GM11168 (cell line): ENCODE measurements at regions not wholly inside any gene's neighbourhood (a gene's known extent, or its start where the extent isn't known, plus 50 kb on each side); places are given as distances from the start of the nearest gene placed in this dataset.

ENCODE experiments used
- in situ Hi-C: fragments of 300-500 bp; cut with MboI; formaldehyde crosslinking; loops from one replicate; pipeline ENCODE4 v1.12.0; 2022; ENCODE audit warnings: low sequenced_read_pairs; ENCODE audit not compliant: unreplicated experiment

DNA sequence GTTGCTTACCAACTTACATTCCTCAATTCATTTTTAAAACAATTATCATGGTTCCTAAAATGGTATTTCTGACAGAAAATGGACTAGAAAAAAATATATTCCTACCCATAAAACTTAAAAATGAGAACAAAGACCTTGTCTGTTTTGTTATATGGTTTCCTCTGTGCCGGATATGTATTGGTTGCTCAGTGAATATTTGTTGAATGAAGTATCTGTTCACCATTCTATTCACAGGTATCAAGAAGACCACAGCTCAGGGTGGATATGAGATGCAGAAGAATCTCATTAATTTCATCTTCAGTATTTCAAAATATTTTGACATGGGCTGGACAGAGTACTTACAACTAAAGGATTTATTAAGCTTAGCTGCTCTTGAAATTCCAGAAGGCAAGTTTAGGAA, 58.1 kb downstream of the TUSC7 start:
- in situ Hi-C loops, result loop anchor here (25.0 kb wide), 1 partner anchor 630 kb away; no protein-coding TSS in a partner anchor

DNA sequence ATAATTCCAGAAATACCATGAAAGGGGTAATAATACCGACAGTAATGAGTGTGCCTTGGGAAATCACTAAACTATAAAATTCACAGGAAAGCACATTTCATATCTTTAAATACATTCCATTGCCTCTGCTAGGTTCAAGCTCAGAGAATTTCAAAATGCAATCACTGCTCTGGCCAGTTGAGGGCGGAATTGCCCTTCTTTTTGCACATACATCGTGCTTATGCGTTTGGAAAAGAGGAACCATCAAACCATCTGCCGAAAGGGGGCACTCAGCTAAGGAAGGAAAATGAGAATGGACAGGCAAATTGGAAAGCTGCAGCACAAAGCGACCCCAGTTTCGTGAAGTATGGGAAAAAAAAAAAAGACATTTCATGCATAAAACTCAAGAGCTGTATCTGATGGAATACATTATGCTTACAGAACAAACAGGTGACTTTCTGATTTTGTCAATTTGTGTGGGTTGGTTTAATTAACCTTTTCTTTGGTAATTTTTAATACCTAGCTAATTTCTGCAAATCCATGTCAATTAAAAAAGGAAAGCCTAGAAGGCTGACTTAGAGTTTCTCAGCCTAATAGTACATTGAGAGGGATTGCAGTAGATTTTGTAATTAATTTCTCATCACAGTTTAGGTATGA, 61.4 kb downstream of the TUSC7 start:
- in situ Hi-C loops, result loop anchor here (25.0 kb wide), 1 partner anchor 634 kb away; no protein-coding TSS in a partner anchor

DNA sequence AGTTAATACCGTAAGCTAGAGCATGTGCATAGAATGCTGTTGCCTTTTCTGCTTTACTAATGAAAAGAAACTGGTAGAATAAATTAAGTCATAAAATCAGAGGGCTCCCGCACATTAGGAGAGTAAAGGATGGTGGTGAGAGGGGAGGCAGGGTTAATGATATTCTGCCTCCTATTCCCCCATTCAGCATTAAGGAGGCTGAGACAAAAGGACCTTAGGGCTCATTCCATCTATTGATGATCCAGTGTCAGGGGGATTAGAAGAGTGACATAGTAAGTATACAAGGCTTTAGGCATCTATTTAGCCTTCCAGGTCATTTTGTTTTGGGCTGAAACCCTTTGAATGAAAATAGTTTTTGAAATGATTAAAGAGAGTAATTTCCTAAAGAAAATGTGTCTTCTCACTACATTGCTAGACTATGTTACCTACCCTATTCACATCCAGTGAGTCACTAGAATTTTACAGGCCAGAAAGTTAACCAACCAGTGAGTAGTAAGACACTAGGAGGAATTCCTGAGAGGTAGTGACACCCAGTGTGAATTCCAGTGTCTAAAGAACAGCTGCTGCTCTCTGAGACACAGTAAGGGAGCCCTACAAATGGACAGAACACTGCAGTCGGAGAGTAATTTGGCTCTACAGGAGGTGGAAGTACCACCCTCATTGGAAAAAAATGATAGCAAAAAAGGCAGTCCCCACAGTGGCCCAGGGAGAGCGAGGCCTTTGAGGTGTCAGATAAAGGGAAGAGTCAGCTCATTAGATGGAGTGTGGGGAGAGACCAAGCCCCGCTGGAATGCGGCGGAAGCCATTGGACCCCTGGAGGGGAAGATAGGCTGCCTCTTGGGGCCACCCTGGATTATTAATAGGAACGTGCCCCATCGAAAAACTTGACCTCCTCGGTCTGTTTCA, 67.6 kb downstream of the TUSC7 start:
- in situ Hi-C loops, result no loop called here

DNA sequence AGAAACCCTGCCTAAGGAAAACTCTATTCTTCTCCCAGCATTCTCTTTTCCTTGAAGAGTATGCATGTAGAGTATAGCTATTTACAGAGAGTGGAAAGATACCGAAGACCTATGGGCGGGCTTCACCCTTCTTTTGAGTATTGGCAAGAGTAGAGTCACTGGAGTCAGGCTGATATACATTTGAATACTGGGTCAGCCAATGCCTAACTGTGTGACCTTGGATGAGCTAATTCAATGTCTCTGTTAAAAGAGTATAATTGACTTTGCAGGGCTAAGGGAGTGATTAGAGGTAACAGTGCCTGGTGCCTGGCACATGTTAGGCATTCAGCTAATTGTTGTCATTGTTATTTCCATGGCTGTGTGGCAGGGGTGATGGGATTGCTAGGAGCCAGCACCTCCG, 75.6 kb downstream of the TUSC7 start:
- in situ Hi-C loops, result no loop called here

DNA sequence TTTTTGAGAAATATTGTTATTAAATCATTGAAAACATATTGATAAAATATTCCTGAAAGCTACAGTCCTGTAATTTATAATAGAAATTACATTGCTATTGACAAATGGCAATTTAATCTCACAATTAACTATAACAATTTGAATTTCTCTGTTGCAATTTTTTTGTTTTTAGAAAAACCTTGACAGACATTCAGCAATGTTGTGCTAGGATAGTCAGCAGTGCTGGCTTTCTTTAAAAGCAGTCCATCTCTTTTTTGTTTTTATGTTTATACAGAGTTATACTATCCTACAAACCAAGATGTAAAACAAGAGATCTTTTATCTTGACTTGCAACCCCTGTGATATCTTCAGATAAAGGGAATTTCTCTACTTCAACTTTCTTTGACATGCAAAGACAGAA, 93.1 kb downstream of the TUSC7 start:
- in situ Hi-C loops, result no loop called here

DNA sequence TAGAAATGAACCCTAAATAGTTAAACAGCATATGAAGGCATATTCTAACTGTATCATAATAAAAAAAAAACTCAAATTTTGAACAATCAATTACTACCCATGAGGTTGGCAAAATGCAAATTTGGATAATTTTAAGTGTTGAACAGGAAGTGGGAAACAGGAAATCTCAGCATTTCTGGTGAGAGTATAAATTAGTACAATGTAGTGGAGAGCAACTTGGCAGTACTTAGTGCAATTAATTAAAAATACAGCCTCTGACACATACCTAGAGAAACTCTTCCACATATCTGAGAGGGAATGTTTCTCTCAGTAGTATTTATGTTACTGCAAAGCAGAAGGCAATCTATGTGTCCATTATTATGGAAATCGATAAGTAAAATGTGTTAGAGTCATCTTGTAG, 96.8 kb downstream of the TUSC7 start:
- in situ Hi-C loops, result no loop called here

DNA sequence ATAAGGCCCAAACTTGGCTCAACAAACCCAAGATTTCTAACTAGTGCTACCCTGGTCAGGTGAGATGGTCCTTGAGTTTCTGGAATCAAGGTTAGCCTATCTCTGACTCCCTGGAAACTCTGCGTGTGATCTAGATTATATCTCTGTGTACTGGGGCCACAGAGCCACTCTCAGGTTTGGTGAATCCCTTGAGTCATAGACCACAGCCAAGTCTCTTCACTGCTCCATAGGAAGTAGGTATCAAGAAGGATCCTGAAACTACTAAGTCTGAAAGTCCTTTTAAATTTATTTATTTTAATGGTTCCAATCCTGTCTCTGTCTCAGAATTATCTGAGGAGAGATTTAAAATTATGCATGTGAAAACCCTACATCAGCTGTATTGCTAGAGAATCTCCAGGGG, 99.1 kb downstream of the TUSC7 start:
- in situ Hi-C loops, result no loop called here

DNA sequence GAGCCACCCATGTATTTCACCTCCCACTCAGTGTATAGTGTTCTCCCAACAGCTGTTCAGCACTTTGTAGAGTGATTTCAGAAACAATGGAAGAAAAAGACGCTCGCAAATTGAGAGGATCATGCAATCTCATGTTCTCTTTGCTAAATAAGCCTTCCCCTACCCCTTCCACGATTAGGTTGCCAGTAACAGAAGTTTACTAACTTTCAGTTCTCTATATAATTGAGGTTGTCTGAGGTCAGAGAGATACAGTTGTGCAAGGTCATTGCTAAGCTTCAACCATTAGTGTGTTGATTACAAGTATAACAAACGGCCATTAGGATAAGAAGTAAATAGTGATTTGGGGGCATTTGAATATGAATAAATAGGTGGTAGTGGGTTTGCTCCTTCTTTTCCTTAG, 99.6 kb downstream of the TUSC7 start:
- in situ Hi-C loops, result no loop called here

DNA sequence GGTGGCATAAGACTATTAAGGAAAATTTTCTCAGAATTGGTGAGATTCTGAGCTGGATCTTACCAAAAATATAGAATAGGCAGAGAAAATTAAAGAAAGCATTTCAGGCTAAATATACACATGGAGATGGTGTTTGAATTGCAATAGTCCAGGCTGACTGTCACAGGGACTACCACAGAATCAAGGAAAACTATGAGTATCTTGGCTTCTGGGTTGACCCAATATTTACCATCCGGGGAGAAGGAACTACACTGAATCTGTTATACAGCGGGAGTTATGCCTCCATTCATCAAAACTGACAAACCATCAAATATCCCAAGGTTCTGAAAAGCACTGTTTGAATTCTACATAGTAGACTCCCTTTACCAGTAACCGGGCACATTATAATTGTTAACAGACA, 102.2 kb downstream of the TUSC7 start:
- in situ Hi-C loops, result no loop called here

DNA sequence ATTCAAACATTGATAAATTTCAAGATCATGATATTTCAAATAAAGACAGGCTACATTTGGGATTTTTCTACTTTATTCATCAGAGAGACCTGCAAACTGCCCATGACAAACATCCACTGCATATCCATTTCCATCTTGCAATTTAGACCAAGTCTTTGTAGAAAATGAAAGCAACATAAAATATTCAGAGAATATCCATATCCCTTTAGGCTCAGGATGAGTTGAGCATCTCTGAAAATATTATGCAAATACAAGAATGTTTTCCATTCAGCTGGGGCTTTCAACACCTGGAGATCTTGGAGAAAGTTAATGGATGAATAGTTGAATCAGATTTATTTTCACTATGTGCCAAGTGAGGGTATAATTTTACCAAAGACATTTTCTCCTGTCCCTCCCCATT, 103.4 kb downstream of the TUSC7 start:
- in situ Hi-C loops, result no loop called here

DNA sequence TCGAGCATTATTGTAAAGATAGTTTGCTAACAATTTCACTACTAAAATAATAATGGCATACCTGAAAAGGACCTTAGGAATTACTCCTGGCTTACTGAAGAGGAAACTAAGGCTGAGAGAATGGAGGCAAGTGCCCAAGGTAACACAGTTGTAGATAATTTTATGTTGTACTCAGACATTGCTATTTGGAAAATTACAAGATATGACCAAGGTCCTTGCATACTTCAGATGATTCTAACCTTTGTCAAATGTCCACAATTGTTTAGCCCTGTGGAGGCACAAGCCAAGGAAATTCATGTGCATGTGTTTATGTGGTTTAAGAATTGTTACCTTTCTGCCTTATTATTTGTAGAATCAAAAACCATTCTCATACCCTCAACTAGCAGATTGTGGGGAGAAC, 105.7 kb downstream of the TUSC7 start:
- in situ Hi-C loops, result no loop called here

DNA sequence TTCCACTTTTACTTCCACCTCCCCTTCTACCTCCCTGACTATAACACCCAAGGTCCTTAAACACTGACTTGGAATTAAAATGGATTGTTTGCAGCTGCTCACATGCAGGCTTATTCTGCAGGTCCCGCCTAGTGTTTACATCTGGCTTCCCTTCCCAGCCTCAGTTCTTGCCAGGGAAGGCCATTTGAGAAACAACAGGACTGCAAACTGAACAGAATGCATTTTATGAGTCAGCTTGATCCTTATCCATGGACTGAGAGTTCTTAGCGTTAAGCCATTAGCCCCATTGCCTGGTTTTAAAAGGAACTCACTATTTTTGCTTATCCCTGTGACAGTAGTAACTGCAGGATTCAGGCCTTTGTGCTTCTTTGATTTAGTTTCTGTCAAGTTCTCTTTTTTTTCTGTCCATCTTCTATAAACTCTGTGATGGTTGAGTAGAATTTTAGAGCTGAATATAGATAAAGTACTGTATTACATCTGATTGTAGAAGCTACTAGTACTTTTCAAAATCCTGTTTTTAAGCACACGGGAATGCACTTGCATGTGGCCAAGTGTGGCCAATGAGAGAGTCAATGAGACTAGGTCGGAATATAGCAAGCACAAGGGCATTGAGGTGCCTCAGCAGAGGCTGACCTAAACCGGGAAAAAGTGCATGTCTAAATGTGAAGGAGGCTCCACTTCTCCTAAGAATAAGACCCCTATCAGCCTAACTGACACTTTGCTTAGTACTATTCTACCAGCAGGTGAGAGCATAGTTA, 106.4 kb downstream of the TUSC7 start:
- in situ Hi-C loops, result no loop called here

DNA sequence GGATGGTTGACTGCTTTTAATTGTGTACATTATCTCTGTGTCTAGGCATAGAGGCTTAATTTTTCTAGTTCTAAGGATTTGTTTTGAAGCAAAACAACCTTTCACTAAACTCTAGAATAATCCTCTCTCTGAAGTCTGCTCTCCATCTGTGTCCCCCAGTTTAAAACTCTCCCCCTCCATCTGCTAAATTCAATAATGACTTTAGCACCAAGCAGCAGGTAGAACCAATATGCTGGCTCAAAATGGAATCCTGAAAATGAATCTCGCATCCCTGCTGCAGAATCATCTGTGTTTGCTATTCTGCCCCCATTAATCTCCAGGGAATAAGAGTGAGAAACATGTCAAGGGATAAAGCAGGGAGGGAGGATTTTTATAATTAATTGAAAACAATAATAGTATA, 111.8 kb downstream of the TUSC7 start:
- in situ Hi-C loops, result no loop called here

DNA sequence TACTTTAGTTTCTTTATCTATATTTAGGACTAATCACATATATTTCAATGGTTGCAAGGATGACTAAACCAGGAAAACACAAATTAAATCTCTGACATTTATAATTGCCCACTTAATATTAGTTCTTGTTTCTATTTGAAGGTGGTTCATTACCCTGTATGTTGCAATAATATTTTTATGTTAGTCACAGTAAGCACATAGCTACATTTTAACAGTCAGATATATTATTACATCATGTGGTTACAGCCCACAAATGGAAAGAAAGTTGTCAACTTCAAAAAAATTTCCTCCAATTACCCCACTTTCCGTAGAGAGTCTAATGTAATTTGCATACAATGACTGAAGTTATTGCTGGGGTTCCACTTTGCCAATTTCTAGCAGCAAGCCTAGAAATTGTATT, 114.6 kb downstream of the TUSC7 start:
- in situ Hi-C loops, result no loop called here

DNA sequence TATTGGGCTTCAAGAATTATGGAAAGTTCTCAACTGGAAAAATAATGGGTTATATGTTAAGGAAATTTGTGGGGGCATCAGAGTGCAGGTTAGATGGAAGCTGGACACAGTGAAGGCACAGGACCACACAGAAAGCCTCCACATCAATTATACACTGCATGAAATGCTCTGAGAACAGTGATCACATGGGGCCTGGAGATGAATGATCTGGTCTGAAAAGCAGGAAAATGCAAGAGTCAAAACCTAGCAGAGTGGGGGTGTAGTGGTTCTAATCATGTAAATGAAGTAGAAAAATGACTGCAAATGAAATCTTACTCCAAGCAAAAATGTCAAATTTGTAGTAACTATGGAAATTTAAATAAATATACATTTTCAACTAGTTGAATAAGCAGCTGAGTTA, 123.6 kb downstream of the TUSC7 start:
- in situ Hi-C loops, result no loop called here

DNA sequence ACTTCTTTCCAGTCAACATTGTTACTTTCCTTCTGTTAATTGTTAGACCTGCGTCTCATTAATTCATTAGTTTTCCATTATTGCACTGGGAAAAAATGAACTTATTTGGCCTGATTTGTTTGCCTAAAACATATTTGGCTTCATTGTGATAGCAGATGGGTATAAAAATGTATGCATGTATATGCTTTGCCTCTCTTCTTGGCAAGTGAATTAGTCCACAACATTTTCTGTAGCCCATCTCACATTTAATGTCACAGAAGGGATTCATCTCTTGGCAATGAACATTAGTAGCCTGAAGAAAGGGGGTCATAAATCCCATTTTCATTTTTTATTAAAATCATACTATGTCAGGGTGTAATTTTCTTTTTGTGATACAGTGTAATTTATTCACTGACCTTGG, 125.2 kb downstream of the TUSC7 start:
- in situ Hi-C loops, result no loop called here

DNA sequence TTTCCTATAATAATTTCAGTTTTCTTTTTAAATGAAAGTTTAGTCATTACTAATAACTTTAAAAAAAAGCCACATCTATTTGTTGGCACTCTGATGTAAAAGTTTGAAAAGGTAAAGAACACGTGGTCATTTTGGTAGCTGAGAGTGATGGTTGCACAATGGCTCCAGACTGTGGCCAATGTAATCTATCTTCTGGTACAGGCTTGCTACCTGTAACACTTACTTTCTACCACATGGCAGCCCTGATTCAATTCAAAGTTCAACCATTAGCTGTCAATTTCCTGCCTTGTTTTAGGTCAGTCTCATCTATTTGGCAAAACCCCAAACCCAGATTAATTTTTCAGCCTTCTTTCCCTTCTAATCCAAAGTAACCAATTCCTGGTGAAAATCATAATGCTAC, 126.1 kb downstream of the TUSC7 start:
- in situ Hi-C loops, result no loop called here

DNA sequence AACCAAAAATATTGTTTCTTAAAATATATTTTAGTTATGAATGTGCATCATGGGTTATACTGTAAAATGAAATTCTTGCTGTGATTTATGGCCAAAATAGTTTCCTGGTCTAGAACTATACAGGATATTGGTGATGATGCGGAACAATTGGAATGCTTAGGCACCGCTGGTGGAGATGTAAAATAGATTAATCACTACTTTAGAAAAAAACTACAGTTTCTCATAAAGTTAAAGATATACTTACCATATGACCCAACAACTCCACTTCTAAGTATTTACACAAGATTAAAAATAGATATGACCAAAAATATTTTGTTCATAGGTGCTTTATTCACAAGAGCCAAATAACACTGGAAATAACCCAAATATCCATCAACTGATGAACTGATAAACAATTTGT, 126.7 kb downstream of the TUSC7 start:
- in situ Hi-C loops, result no loop called here

DNA sequence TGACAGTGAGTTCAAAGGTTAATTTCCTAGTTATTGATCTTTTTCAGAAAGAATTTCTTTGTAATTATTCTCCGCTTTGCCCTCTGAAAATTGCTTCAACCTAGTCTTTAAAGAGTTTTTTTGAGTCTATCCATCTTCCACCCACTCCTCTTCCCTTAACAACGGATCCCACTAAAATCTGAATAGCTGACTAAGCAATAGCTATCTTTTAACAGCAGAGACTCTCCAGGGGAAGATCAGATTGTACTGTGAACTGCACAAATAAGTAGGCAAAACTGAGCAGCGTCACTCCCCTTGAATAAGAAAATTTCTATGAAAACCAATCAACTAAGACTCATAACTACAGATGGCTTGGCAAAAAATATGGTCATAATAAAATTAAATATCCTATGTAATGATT, 127.9 kb downstream of the TUSC7 start:
- in situ Hi-C loops, result no loop called here

DNA sequence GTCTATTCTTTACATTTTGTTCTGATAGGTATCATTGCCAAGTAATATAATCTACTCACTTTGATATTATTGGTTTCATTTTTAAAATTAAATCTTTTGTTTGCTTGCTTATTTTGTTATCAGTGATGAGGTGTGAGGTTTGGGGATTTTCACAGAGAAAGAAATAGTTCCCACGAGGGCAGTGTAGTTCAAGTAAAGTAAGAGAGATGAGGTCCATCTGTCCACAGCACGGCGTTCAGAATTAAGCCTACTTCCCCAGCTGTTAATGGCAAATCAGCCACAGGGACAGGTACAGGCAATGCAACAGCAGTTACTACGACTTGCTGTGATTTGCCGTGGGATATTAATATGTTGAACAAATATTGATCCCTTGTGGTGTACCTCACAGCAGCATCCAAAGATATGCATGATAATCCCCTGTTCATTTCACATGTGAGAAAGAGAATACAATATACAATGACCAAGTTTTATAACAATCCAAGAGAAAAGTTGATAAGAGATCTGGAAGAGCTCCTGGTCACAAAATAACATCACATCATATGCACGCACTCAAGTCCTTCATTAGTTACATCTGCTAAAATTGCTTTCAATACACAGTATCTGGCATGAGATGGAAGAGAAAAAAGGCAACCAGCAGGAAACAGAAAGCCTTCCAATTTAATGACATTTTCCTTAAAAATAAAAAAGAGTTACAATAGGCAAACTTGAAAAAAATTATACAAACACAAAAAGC, 131.6 kb downstream of the TUSC7 start:
- in situ Hi-C loops, result no loop called here
